WI38 (cell line): ENCODE measurements at regions not wholly inside any gene's neighbourhood (a gene's known extent, or its start where the extent isn't known, plus 50 kb on each side); places are given as distances from the start of the nearest gene placed in this dataset.

Experiments
- H3K4me3 ChIP-seq: 2 replicates; pipeline ENCODE4 v1.5.1; 2011; ENCODE audit warnings: low read depth, mild to moderate bottlenecking, control low read depth, low read length
- CTCF ChIP-seq: IDR thresholded peaks from 2 replicates; pipeline ENCODE4 v1.5.1; 2012; ENCODE audit warnings: low read depth, mild to moderate bottlenecking, control low read depth, low read length

- no peak overlapping the region for H3K4me3 ChIP-seq
- no peak for TF ChIP-seq CTCF
These were observed 161.9 kb upstream of the RAI14 start for GRCh38 chr5:34494111-34494755.

GRCh38 chr5:34495178-34495577, 160.9 kb upstream of the RAI14 start:
- TF ChIP-seq CTCF, result no peak
- no peak overlapping the region for H3K4me3 ChIP-seq

- no peak for TF ChIP-seq CTCF
- no peak overlapping the region for H3K4me3 ChIP-seq
These were observed 159.9 kb upstream of the RAI14 start for GRCh38 chr5:34496260-34496691.

- no peak for TF ChIP-seq CTCF
- H3K4me3 ChIP-seq, result no peak overlapping the region
These were observed 159.2 kb upstream of the RAI14 start for GRCh38 chr5:34496701-34497469.

- H3K4me3 ChIP-seq, result no peak overlapping the region
- no peak for TF ChIP-seq CTCF
These were observed 158.7 kb upstream of the RAI14 start for GRCh38 chr5:34497470-34497808.

- no peak overlapping the region for H3K4me3 ChIP-seq
These were observed 157.6 kb upstream of the RAI14 start for GRCh38 chr5:34498572-34498971.

More at GRCh38 chr5:34498572-34498971, 157.6 kb upstream of the RAI14 start:
- TF ChIP-seq CTCF, result no peak
